HUDEP-2 (cell line): ENCODE measurements at regions not wholly inside any gene's neighbourhood (a gene's known extent, or its start where the extent isn't known, plus 50 kb on each side); places are given as distances from the start of the nearest gene placed in this dataset.

ENCODE experiments used
- DNase-seq, 76 experiments: peaks; one replicate each; lab custom pipeline; 2025; ENCODE audit not compliant: unreplicated experiment in 76 of 76; lab: John Stamatoyannopoulos, UW

DNA sequence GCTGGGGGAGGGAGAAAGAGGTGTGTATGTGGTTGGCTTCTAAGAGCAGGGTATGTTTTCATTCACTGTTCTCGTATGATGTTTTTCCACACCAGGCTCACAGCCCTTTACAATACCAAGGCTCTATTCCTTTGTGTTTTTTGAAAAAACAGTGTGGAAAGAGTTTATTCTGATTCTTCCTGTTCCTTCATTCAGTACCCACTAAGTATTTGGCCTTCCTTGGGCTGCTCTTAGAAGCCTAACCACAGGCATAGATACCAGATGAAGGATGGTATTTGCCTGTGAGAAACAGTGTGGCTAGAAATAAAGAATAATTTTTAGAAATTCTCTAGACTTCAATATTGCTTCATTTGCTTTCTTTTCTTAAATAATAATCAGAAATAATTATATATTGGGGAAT is 518.0 kb upstream of the DIPK2B start:
- DNase-seq = no peak

DNA sequence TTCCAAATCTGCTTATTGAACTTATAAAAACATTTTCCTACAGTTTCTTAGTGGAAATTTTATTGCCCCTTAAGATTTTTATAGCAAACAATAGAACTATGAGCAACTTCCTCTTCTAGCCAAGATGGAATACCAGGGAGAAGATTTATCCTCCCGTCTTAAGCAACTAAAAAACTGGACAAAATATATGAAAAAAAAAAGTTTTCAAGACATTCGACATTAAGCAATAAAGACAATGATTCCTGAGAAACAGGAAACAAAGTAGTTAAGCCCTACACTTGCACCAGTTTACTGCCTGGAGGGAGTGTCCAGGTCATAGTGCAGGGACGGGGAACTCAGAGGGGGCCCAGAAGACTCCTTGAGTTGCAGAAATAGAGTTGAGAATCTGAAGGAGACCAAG is 516.1 kb upstream of the DIPK2B start:
- no peak for DNase-seq

DNA sequence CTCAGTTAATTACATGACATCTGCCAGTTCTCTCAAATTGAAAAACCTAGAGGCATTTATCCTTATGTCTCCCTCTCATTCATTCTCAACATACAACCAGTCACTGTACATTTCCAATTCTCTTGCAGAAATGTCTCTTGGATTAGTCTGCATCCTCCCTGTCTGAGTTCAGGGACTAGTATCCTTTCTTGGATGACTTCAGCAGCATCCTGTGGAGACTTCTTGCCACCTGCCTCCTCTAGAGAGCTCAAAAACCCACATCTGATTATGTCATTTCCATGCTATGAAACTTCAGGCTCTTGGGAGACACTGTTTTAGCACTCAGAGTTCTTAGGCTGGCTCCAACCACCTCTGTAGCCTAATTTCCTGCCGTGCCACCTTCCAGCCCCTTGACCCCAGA is 515.1 kb upstream of the DIPK2B start:
- DNase-seq = no peak

DNA sequence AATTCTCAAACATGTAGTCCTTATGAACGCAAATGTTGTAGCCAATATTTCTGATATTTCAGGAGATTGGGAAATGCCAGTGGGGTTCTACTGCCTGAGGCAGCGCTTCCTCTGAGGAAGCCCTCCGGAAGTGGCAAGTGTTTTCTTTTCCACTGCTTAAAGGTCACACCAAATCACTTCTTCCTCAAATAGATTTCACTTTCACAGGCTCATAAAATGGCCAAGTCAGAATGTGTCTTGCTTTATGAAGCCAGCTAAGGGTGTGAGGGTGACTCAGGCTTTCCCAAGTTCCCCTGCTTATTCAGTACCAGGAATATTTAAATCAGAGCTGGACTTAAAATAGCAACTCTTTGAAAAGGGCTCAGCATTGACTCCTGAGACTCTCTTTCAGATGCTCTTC is 514.2 kb upstream of the DIPK2B start:
- no peak for DNase-seq

DNA sequence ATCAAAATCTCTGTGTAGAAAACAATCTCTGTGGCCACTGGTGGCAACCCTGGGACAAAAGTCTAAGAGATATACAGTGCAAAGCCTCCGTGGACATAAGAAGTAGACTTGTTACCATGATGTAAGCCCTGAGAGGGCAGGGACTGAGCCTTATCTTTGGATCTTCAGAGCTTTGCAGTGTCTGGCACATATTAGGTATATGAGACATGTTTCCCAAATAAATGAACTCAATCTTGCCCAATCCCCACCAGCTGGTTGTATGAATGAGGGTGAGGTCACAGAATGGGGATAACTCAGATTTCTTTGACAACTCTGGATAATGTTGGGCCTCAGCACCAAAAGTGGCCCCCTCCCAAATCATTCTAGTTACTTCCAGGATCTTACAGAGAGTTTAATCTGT is 511.4 kb upstream of the DIPK2B start:
- DNase-seq = no peak

DNA sequence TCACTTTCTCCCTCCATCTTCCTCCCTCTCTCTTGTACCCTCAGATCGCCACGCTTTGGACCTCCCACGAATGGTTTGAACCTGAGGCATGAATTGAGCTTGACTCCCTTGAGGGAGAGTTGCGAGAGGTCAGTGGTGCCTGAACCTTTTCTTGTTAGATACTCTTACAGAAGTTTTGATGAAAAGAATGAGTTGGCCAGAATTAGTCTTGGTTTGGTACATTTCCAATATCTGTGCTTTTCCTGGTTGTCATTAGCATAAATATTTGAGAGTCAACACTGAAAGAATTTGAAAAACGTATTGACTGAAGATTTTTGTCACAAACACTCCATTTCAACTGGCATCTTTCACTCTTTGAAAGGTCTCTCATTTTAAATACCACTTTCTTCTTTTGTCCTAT is 510.6 kb upstream of the DIPK2B start:
- no peak for DNase-seq

DNA sequence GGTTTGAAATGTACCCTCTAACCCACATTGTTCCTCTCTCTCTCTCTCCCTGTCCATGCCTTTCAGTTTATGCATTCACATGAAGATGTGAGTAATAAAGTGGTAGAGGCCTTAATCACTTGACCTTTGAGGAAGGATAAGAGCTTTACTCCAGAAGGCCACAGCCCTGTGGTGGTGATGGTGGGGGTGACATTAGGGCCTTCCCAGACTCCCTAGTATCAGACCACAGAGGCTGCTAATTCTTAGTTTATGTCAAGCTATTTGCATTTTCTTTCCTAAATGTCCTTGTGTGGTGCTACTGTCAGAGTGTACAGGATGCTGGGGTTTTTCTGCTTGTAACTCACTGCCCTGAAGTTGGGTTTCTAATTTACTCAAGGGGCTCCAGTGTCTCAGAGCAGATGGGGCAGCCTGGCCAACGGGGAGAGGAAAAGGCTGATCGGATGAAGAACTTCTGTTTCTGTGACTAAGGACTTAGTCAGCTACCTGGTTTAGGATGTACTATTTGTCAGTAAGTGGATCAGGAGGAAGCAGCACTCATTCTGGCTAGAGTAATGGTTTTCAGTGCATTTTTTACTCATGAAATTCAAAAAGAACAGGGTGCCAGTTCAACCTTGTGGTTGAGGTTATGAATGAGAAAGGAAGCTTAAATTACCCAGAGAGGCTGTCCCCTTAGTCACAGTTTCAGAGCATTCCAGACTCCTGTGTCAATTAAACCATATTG is 509.6 kb upstream of the DIPK2B start:
- no peak for DNase-seq

DNA sequence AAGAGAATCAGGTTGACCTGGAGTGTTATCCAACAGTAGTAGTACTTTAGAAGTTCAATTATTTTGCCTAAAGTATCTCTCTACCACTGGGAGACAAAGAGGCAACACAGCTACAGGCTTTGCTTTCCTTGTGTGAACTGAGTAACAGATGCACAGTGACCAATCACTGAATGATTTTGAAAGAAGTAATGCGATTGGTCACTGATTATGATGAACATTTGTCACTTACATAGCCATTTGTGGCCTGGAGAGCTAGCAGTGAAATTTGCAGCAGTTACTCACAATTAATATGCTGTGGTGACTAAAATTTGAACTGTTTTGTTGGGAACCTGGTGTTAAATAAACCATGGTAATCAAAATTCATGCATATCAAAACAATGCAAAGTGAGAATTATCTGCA is 508.7 kb upstream of the DIPK2B start:
- no peak for DNase-seq

DNA sequence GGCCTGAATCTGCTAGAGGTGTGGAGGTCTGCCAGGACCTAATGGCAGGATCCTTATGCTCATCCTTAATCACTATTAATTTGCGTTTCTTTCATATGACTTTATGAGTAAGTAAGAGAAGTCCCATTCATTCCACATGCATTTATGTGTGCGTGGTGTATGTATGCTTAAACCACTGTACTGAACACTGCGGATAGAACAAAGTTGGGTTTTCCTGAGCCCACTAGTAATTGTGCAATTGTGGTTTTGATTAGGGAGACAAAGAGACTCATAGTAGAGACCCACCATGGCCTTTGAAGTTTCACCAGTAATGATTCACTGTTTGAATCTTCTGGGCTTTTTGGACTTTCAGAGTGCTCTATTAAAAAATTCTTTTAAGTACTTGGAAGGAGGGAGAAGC is 498.5 kb upstream of the DIPK2B start:
- no peak for DNase-seq

DNA sequence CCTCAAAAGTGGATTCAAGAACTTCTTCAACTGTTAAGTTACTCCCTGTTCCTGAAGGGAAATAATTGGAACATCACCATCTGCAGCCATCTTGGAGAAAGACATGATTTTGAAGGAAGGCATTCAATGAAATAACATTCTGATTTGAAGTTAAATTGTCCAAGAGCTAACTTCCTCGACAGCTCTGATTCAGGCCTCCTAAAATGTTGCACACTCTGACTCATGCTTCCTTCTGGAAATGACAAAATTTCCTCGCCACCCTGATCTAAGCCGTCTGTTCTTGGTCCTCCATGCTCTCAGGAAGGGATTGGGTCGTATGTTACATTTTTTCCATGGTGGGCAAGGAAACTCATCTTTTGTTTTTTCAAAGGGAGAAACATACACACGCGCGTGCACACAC is 496.9 kb upstream of the DIPK2B start:
- DNase-seq = no peak

DNA sequence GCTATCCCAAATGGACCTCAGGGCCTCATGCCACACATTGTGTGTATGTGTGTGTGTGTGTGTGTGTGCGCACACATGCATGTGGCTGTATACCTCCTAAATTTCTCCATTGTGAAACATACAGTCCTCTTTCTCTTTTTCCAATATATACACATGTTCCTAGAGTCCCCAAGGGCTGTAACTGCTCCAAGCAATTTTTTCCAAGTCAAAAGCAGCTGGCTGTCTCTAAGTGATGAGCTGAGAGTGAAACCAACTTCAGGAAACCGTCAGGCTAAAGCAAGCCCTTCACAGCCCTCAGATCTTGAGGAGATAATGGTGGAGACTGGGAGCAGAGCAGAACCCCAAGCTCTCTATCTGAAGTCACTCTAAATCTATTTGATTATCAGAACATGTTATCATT is 496.1 kb upstream of the DIPK2B start:
- DNase-seq = no peak

DNA sequence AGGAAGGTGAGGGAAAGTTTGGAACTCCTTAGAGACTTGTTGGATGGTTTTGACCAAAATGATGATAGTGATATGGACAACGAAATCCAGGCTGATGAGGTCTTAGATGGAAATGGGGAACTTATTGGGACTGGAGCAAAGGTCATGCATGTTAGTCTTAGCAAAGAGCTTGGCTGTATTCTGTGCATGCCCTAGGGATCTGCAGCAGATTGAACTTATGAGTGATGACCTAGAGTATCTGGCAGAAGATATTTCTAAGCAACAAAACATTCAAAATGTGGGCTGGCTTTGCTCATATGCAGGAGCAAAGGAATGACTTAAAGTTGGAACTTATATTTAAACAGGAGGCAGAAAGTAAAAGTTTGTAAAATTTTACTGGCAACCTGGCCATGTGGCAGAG is 489.3 kb upstream of the DIPK2B start:
- DNase-seq = no peak

DNA sequence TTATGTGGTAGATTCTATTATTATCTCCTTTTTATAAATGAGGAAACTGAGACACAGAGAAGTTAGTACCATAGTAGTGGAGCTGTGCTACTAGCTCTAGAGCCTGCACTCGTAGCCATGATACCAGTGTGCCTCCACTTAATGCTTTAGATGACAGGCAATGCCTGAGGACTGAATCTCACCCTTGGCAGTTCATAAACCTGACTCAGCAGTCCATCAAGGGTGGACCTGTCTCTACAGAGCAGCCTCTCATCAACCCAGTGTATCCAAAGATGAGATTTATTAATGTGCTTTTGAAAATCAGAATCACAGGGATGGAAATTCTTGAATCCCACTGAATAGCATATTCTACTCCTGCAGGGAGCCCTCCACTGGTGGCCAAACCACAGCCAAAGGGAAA is 483.2 kb upstream of the DIPK2B start:
- DNase-seq = no peak

DNA sequence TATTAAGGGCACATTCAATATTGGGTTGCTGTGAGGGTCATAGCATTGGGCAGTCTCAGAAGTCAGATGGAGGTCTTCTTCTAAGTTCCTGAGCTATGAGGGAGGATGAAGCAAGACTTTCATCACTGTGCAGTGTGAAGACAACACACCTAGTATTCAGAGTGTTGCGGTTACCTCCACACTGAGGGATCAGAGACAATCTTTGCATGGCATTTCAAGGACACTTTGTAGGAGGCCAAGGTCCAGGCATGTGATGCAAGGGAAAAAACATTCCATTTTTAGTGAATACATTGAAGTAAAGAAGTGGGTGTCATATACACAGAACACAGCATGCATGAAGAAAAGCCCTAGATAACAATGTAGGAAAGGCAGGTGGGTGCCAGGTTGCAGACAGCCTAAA is 481.2 kb upstream of the DIPK2B start:
- no peak for DNase-seq

DNA sequence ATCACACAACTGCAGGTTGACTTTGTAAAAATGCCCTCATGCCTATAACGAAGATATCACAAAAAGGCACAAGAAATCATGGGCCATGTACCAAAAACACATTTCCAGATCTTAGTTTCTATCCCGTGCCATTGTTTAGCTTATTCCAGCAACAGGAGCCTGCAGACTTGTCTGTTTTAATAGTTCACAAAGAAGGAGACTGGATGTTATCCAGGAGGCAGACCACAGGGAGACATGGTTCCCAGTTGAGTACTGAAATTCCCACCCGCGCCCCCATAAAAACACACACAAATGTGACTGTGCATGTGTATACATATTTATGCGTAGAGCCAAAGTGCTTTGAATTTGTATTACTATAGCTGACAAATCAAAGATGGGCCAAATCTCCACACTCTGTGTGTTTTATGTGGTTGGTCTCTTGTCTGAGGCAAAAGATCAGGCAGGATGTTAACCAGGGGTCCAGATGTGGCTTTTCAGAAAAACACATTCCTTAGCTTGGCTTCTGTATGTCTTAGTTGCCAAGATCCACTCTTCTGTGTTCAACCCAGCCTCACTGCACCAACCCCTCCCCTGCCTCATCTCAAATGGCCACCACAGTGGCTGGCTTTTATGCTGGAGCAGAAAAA is 469.2 kb upstream of the DIPK2B start:
- DNase-seq = no peak

DNA sequence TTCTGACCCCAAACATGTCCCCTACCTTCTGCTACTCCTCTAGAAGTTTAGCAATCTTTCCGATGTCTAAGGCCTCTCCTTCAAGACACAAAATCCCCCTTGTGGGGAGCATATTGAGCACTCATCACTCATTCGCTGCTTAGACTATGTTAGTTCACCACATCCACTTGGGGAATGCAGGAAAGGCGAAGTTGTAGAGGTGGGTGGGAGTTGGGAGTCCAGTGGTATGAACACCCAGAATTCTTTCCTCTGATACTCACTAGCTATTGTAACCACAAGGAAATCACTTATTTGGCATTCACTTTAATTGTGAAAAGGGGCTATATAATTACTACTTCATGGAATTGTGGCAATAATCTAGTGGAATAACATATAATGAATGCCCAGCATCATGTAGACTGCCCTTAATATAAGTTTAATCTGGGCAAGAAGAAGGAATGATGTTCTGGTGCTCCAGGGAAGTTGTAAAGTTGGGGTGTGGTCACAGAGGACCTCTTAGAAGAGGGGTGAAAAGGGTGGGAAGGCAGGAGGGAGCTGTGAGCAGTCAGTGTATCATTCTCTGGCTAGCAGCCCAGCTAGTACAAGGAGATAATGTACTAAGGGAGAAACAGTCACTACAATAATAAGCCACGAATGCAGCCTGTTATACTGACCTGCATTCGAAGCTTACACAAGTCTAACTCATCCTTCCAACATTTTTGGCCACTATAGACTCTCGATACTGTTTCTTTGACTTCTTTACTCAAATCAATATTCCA is 468.2 kb upstream of the DIPK2B start:
- no peak for DNase-seq

DNA sequence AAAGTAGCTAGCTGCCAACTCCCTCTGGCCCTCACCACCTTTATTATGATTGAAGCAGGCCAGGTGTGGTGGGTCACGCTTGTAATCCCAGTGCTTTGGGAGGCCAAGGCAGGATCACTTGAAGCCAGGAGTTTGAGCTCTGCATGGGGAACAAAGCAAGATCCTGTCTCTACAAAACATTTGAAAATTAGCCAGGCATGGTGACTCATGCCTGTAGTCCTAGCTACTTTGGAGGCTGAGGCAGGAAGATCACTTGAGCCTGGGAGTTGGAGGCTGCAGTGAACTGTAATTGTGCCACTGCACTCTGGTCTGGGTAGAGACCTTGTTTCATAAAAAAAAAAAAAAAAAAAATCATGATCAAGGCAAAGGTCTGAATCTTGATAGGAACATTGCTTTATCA is 467.0 kb upstream of the DIPK2B start:
- no peak for DNase-seq

DNA sequence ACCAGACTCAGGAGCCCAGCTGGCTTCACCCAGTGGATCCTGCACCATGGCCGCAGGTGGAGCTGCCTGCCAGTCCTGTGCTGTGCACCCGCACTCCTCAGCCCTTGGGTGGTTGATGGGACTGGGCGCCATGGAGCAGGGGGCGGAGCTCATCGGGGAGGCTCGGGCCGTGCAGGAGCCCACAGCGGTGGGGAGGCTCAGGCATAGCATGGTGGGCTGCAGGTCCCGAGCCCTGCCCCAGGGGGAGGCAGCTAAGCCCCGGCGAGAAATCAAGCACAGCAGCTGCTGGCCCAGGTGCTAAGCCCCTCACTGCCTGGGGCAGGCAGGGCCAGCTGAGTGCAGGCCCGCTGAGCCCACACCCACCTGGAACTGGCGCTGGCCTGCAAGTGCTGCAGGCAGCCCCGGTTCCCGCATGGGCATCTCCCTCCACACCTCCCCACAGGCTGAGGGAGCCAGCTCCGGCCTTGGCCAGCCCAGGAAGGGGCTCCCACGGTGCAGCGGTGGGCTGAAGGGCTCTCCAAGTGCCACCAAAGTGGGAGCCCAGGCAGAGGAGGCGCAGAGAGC is 464.1 kb upstream of the DIPK2B start:
- DNase-seq = no peak

DNA sequence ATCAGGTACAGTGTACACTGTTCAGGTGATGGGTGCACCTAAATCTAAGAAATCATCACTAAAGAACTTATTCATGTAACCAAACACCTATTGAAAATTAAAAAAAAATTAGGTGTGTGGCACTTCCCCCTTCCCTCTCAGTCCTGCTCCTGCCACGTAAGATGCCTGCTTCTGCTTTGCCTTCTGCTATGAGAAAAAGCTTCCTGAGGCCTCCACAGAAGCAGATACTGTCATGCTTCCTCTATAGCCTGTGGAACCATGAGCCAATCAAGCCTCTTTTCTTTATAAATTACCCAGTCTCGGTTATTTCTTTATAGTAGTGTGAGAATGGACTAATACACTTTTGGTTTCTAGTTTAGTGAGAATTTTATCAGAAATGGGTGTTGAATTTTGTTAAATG is 459.8 kb upstream of the DIPK2B start:
- DNase-seq = no peak

DNA sequence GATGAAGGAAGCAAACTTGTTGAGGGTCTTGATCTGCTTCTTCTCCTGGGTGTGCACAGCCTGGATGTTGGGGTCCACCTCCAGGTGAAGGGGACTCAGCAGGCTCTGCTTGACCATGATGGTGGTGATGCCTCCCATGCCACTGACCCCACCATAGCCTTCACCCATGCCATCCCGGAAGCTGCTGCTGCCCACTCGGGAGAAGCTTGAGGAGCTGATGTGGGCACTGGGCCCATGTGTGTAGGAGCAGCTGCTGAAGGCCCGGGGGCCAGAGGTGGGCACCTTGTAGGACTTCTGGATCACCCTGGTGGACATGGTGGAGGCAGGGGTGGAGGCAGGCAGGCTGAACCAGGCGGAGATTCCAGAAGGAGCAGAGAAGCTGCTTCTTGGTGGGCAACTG is 432.7 kb upstream of the DIPK2B start:
- DNase-seq = no peak

DNA sequence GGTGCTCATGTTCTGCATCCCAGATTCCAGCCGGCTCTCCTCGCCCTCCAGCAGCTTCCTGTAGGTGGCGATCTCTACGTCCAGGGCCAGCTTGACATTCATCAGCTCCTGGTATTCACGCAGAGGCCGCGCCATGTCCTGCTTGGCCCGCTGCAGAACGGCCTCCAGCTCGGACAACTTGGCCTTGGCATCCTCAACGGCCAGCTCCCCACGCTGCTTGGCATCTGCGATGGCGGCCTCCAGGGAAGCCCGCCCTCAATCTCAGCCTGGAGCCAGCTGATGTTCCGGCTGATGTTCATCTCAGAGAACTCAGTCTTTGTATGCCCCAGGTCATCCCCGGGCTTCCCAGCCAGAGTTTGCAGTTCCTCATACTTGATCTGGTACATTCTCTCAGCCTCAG is 431.8 kb upstream of the DIPK2B start:
- DNase-seq = no peak

DNA sequence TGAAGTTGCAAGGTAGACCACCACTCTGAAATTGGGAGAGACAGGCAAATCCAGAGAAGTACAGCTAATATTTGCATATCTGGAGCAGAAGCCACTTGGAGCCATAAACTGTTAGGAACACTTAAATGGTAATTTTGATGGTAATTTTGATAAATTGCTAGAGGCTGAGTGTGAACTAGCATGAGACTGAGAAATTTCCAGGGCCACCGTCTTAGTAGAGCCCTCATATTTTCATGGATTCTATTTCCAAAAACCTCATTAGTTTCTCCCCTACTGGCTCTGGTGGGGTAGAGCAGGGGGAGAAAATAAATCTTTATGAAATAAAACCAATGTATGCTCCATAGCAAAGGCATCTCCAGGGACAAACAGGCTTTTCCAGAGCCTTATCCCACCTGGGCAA is 429.4 kb upstream of the DIPK2B start:
- DNase-seq = no peak
